Coronary artery (tissue), 2 donors: ENCODE measurements at regions not wholly inside any gene's neighbourhood (a gene's known extent, or its start where the extent isn't known, plus 50 kb on each side); places are given as distances from the start of the nearest gene placed in this dataset.

ENCODE experiments used
- DNase-seq: peaks from one replicate; pipeline ENCODE4 v3.0.0-alpha.2; 2017; ENCODE audit warnings: low spot score
- H3K27ac ChIP-seq, 2 donors: fragments of 200-600 bp; sonication (generic); one replicate each; pipeline ENCODE4 v1.5.1; 2016 to 2019
- H3K4me3 ChIP-seq: fragments of 200-600 bp; sonication (generic); 2 replicates; pipeline ENCODE4 v1.5.1; 2016; ENCODE audit warnings: mild to moderate bottlenecking, moderate library complexity
- CTCF ChIP-seq: fragments of 200-600 bp; sonication (generic); IDR thresholded peaks from one replicate; pipeline ENCODE4 v1.5.1; 2019; ENCODE audit warnings: antibody characterized with exemption

- no peak overlapping the region for H3K27ac ChIP-seq
- no peak for DNase-seq
- no peak for TF ChIP-seq CTCF
- no peak overlapping the region for H3K4me3 ChIP-seq
Observed at GRCh38 chr9:106758911-106759310, 104.1 kb upstream of the ZNF462 start.

- TF ChIP-seq CTCF, result no peak
- DNase-seq, result no peak
- H3K4me3 ChIP-seq, result no peak overlapping the region
- H3K27ac ChIP-seq, result no peak overlapping the region
Observed at GRCh38 chr9:106761493-106761892, 101.5 kb upstream of the ZNF462 start.

- no peak overlapping the region for H3K27ac ChIP-seq
- no peak overlapping the region for H3K4me3 ChIP-seq
- DNase-seq, result no peak
- TF ChIP-seq CTCF, result no peak
Observed at GRCh38 chr9:106766616-106767015, 96.3 kb upstream of the ZNF462 start.

- Histone ChIP-seq H3K27ac (no peak overlapping the region), H3K4me3 (no peak overlapping the region)
- DNase-seq, result no peak
- TF ChIP-seq CTCF, result no peak
Observed at GRCh38 chr9:106769331-106769730, 93.6 kb upstream of the ZNF462 start.

GRCh38 chr9:106771608-106772007 lies 91.4 kb upstream of the ZNF462 start:
- Histone ChIP-seq H3K27ac (no peak overlapping the region), H3K4me3 (no peak overlapping the region)
- no peak for DNase-seq
- no peak for TF ChIP-seq CTCF

- no peak for TF ChIP-seq CTCF
- H3K27ac ChIP-seq, result no peak overlapping the region
- no peak overlapping the region for H3K4me3 ChIP-seq
- DNase-seq, result no peak
Observed at GRCh38 chr9:106772523-106773290, 90.3 kb upstream of the ZNF462 start.

- no peak for DNase-seq
- Histone ChIP-seq H3K4me3 (no peak overlapping the region), H3K27ac (no peak overlapping the region)
- TF ChIP-seq CTCF, result no peak
Observed at GRCh38 chr9:106773750-106774149, 89.2 kb upstream of the ZNF462 start.
